Inflammatory macrophage treated with lipopolysaccharide for 4 hours (primary cell): ENCODE measurements at regions not wholly inside any gene's neighbourhood (a gene's known extent, or its start where the extent isn't known, plus 50 kb on each side); places are given as distances from the start of the nearest gene placed in this dataset.
"Not testable (repeated sequence)": the region's sequence is repeated elsewhere in the genome, so short reads cannot be mapped to it uniquely, and the experiment has no call there.

Experiments used
- DNase-seq: peaks from one replicate; pipeline ENCODE4 v3.0.0-alpha.2; 2020

DNA sequence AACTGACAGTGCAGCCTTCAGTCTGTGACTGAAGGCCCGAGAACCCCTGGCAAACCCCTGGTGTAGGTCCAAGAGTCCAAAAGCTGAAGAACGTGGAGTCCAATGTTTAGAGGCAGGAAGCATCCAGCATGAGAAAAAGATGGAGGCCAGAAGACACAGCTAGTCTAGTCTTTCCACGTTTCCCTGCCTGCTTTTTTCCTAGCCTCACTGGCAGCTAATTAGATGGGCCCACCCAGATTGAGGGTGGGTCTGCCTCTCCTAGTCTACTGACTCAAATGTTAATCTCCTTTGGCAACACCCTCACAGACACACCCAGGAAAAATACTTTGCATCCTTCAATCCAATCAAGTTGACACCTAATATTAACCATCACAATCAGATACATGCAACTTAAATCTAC lies 87.8 kb downstream of the TENT5D start:
- not testable (repeated sequence) for DNase-seq

DNA sequence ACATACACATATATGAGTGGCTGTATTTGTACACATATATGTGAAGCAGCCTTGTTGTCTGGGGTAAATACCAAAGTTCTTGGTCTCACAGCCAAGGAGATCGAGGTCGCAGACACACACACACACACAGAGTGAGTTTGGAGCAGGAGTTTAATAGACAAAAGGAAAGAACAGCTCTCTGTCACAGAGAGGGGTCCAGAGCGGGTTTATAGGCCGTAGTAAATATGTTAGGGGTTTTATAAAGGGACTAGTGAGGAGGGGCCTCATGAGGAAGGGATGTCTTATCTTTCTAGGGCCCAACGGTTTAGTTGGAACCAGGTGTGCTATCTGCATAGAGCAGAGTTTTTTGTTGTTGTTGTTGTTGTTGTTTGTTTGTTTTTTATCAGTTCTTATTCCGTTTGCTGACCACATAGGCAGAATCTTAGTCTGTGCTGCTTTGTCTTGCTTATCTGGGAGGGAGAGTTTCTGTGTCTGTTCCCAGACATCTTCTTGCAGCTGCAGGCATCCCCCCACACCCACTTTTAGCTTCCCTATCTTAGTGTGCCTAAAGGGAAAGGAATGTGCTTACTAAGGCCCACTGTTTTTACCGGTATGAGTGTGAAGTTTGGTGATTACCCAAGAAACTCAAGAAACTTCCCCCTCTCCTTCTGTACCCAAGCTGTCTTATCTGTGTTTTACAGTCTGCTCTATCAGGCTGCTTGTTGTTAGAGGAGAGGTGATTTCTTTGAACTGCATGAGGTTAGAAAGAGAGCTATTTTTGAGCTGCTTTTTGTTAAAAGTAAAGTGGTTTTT lies 91.9 kb downstream of the TENT5D start:
- DNase-seq: no peak

DNA sequence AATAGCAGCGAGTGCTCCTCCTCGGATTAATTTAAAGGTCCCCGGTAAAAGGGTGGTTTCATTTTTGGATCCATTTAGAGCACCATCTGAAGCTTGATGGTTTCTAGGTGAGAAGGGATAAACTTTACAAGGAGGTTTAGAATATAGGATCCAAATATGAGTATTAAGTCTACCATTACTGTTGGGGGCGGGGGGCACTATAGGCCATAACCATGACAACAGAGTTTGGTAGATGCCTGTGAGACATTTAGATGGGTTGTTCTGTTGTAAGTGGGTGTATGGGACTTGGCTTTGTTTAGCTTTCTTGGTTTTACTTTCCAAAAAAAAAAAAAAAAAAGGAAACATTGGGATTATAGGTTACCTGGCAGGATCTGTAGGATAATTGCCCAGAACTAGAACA lies 92.7 kb downstream of the TENT5D start:
- DNase-seq: no peak

DNA sequence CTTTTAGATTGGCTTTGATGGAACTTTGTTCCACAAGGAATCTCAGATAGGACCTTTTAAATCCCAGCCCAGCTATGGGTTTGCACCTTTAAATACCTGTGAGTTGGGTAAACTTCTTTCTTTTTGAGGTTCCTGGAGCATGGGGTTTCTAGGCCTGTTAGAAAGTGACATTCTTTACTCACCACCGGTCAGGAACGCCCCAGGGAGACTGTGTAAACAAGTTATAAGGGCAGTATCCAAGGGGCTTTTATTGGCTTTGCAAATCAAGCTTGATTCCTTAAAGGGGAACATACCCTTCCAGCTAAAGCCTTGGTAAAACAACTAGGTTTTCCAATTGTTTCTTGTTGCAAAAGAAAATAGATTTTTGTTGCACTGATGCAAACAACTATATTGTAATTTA lies 93.4 kb downstream of the TENT5D start:
- DNase-seq: no peak

DNA sequence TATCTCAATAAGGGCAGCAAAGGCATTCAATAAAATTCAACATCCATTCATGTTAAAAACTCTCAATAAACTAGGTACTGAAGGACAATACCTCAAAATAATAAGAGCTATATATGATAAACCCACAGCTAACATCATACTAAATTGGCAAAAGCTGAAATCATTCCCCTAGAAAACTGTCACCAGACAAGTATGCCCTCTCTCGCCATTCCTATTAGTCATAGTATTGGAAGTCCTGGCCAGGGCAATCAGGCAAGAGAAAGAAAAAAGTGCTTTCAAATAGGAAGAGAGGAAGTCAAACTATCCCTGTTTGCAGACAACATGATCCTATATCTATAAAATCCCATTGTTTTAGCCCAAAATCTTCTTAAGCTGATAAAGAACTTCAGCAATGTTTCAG lies 116.8 kb downstream of the TENT5D start:
- no peak for DNase-seq

DNA sequence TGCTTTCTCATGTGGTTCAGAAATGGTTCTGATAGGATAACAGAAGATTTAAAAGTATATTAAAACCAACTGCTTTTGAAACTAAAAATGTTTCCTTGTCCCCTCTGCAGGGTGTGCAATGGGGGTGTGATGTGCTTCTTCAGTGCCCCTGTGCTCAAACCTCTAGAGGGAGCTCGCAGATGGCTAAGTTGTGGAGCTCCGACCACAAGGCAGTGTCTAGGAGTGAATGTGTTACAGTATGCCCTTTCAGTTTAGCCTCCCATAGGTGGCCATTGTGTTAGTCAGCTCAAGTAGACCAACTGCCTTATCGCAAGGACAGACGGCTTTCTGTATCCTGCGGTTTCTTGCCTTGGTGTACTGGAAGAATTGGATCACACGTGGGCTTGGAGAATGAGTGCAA lies 130.5 kb downstream of the TENT5D start:
- no peak for DNase-seq

DNA sequence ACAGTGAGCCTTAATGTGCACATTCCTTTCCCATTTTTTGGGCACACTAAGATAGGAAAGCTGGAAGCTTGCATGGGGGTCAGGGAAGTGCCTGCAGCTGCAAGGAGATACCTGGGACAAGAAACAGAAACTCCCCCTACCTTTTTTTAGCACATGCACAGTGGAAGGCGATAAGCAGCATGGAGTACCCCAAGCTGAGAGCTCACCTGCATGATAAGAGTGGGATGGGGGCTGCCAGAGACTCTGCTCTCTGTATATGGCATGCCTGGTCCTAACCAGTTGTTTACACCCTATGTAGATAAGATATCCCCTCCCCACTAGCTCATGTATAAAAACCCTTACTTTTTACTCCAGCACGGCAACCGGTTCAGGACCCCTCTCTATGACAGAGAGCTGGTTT lies 135.9 kb downstream of the TENT5D start:
- DNase-seq: no peak

DNA sequence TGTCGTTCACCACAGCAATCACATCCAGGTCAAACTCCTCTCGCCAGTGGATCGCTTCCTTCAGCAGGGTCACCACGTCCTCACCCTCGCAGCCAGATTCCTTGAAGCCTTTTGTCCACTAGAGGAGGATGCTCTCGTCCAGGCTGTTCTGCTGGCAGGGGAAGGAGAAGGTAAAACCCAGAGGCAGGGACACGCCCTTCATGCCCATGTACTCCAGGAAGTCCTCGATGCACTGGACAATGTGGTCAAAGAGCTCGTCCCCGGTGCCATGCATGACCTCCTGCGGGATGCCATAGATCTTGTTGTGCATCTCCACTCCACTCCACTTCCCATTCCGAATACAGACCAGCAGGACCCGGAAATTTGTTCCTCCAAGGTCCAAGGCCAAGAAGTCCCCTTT lies 152.4 kb downstream of the TENT5D start:
- no peak for DNase-seq

DNA sequence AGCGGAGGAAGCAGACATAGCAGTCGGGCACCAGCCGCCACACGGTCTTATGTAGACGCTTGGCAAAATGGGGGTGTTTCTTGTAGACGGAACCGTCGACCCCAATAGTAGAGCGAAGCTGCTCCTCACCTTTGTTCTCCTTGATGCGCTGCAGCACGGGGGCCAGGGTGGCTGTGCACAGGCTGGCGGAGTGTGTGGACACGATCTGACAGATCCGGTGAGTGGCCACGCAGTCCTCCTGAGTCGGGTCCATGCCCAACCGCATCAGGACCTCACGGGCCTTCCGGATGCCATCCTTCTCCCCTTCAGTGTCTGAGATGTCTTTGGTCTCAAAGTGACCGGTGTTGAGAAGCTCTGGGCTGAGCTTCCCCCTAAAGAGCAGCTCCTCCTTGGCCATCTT lies 153.0 kb downstream of the TENT5D start:
- no peak for DNase-seq

DNA sequence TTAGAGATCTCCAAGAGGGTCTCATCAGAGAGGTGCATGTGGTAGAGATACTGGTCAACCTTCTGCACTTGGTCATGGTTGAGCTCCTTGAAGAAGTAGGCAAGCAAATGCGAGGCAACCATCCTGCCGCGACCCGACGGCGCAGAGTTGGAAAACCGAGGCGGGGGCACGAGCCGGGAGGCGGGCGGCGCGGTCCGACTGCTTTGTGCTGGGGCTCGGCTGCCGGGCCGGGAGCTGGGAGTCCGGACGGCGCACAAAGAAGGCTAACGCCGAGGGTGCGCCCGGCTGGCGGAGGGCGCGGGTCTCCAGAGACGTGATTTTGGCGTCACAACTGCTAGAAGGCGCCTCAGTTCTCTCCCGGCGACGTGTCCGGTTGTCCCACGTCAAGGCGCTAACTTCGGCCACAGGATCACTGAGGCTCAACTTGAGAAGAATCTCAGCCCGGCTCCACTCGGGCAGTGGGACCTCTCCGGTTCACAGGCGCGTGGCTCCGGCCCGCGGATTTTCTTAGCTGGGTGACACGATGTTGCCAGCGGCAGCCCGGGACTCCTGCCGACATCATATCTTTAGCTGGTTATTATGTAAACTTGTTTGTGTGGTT lies 154.3 kb downstream of the TENT5D start:
- DNase-seq: not testable (repeated sequence)

DNA sequence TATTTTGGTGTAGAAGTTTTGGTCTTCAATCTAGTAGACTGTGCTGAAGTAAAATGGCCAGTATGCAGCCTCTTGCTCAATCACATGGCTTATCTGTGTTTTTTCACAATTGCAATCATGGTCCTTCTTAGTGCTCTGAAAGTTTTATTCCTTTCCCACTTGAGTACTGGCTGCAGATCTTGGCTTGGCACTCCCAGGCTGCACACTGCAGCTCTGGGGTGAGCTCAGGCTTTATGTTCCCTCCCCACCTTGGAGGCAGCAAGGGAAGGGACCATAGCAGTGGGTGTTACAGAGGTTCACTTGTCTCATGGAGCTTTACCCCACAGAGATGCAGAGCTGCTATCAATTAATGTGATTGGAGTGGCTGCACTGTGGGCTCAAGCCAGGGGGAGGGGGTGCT lies 156.0 kb downstream of the TENT5D start:
- DNase-seq: no peak

DNA sequence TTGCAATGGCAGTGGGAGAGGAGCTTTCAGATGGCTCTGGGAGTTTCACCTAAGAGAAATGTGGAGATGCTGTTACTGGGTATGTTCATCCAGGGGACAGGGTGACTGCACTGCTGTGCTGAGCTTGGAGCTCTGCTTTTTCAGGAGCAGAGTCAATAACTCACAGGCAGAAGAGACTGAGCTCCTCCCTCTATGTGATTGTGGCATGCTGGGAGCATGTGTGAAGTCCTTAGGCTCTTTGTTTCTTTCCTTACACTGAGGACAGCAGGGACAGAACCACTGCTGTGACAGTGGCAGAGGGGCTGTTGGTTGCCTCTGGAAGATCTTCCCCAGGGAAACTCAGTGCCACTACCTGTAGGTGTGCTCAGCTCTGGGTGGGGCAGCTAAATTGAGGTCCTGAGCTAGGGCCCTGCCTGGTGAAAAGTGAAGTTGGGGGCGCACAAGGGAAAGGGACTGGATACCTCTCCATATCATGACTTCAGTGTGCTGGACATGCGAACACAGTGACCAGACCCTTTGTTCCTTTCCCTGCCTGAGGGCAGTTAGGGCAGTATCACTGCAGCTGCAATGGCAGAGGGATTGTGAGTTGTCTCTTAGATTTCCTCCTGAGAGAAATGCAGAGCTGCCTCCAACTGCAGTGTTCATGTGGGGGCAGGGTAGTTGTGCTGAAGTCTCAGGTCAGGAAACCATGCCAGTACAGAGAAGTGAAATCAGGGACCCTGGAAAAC lies 156.7 kb downstream of the TENT5D start:
- DNase-seq: no peak

DNA sequence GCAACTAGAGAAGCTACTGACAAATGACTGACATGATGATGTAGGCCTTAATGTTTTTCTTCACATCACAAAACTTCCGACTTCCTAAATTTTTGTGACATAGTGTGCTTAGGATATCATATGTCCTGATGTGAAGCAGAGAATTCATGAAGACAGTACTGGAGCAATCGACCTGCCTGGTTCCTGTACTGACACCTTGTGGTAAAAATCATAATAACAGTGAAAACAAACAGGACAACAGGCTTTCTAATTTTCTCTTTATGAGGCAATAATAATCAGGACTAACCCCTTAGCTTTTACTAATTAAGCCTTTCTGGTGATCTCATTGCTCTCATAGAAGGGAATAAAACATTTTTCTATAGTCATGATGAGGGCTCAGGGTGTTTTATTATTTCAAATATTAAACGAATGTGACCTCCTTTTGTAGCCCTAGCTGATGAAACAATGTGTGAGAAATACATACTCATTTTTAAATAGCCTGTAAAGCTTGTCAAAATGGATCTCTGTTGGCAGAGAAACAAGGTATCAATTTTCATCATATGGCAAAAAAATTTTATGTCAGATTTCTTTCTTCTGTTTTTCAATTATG lies 158.4 kb downstream of the TENT5D start:
- DNase-seq: peak; percentile 2

DNA sequence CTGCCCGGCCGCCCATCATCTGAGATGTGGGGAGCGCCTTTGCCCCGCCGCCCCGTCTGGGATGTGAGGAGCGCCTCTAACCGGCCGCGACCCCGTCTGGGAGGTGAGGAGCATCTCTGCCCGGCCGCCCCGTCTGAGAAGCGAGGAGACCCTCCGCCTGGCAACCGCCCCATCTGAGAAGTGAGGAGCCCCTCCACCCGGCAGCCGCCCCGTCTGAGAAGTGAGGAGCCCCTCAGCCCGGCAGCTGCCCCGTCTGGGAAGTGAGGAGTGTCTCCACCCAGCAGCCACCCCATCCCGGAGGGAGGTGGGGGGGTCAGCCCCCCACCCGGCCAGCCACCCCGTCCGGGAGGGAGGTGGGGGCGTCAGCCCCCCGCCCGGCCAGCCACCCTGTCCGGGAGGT lies 170.7 kb downstream of the TENT5D start:
- not testable (repeated sequence) for DNase-seq

DNA sequence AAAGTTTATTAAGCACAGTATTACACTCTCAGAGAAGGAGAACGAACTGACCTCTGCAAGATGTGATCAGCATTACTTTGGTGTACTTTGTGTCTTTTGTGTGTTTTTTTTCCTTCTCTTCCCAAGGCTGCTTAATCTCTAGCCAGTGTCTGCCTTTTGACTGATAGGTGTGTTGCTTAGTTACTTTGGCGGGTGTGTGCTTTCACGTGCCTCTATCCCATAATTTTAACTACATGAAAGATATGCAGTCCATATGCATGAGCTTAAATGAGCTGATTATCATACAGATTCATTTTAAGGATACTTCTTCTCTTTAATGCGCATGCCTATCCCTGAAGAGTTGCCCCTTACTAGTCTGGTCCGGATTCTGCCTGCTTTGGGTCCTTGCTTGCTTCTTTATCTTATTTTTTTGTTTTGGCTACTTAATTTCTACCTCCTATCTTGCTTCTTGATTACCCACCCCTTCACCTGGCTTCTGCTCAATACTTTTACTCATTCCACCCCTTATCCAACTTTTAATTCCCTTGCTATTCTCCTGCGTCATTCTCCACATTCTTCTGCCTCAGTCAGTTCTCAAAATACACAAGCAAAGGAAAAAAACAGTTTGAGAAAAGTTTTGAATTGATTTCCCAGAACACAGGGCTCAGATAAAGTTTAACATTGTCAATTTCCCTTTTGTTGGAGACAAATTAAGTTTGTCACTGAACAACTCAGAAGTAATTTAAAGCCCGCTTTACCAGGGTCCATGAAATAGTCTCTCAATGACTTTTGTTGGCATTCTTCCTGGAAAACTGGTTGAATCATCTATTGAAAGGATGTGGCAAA lies 182.0 kb downstream of the TENT5D start:
- DNase-seq: no peak
